NCI-H1417 (cell line): ENCODE measurements at regions not wholly inside any gene's neighbourhood (a gene's known extent, or its start where the extent isn't known, plus 50 kb on each side); places are given as distances from the start of the nearest gene placed in this dataset.

Experiments
- DNase-seq, 3 experiments: peaks; one replicate each; lab custom pipeline; 2025; lab: John Stamatoyannopoulos, UW

- no peak for DNase-seq
Observed at GRCh38 chr21:45338311-45339017, 50.8 kb upstream of the POFUT2 start.

- no peak for DNase-seq
Observed at GRCh38 chr21:45339421-45340402, 52.0 kb upstream of the POFUT2 start.

GRCh38 chr21:45340515-45340914 is 52.8 kb upstream of the POFUT2 start:
- no peak for DNase-seq

DNA sequence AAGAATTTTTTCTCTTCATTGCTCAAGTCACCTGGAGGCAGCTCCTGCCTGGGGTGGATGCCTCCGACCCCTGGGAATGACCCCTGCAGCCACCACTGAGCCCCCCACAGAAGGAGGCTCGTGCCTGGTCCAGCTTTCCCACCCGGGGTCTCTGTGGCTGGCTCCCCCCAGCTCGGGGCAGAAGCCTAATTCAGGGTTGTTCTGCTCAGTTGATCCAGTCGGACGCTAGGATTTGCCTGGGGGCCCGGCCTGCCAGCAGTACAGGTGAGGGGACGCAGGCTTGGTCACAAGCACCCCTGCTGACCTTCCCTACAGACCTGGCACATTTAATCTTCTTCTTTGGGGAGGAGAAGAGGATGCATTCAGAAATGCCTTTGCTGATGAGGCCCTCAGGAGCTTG is 53.6 kb upstream of the POFUT2 start:
- DNase-seq: no peak

DNA sequence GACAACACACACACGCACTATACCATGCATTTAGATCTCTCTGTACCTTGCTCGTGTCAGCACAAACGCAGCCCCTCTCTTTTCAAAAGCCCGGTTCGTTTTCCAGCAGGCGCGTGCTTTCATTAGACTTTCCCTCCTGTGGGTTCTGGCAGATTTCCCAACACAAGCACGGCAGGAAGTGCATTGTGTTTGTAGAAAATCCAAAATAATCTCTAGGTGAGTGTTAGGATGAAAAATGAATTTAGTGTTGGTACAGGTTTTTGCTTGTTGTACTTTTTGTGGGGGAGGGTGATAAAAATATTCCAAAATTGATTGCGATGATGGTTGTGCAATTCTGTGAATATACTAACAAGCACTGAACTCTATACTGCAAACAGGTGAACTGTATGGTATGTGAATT is 54.1 kb upstream of the POFUT2 start:
- DNase-seq: peak in 2 of 3 experiments; percentile 75 to 92

DNA sequence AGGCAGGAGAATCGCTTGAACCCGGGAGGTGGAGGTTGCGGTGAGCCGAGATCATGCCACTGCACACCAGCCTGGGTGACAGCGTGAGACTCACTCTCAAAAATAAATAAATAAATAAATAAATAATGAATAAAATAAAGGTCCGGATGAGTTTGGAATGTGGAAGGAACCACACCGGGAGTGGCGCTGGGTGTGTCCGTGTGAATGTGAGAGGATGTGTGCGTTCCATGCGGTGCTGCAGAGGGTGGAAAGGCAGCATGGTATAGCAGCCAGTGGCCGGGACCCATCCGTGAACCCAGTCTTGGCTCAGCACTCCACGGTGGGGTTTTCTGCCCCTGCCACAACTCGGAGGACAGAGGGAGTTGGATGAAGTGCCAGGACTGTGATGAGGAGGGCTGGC is 56.2 kb upstream of the POFUT2 start:
- DNase-seq: no peak

DNA sequence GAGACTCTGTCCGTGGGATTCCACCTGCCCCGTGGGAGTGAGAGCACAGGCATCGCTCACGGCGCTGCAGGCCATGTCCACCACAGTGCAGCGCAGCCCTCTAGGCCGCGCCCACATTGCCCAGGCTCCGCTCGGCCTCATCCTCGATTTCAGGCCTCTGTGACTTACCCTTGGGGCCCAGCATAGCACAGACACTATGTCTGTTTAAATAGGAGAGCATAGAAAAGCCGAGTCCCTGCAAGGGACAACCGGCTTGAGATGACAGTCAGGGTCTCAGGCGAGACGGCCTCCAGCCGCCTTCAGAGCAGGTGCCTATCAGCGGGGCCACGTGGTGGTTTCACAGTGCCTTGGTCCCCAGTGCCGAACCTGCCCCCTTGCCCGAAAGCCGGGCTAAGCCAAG is 56.9 kb upstream of the POFUT2 start:
- DNase-seq: no peak

DNA sequence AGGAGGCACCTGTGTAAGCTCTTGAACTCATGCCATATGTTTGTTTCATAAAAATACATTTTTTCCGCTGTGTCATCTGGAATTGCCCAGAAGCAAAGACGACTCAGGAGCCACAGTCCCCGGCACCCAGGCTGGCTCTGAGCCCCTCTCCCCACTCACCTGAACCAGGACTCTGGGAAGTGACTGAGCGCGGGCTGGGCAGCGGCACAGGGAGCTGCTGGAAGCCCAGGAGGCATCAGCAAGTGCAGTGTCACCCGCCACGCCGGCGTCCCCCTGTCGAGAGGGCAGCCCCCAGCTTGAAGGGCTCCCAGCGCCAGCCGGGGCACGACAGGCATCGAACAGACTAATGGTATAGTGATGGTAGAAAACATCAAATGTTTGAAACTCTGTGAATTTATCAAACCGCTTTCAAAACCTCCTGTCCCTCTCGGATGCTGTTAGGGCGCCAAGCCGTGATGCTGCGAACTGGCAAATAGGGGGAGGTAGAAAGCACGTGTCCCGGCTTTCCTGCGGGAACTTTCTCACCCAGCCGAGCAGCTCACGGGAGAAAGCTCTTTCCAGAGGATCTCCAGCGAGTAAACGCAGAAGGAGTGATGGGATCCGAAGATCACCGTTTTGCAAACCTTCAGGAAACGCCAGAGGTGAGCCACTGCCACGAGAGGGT is 57.8 kb upstream of the COL18A1 start:
- DNase-seq: peak in 1 of 3 experiments; percentile 33

DNA sequence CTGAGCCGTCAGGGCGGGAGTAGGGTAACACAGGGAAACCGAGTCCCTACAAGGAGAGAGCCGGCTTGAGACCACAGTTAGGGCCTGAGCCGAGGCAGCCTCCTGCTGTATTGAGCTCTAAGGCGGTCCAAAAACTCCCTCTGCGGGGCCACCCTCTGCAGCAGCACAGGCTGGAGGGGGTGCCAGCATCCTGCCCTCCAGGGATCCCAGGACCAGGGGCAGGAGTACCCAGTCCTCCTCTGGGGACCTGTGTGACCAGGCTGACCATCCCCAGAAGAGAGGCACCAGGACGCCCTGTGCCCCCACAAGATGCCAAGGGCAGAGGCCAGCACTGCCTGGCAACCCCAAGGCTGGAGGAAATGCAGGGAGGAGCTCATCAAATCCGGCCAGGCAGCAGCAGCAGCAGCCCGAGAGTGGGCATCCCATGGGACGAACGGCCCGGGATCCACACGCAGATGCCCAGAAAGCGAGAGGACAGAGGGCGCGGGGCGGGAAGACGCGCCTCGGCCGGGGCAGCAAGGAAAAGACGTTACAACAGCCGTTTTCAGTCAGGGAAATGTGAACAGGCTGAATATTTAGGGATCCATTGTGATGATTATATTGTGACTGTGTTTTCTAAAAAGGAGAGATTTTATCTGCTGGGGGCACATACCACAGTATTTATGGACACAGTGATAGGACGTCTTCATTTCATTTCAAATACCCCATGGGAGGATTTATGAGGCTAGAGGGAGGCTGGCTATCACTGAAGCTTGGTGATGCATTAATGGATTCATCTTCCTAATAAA is 57.1 kb upstream of the COL18A1 start:
- no peak for DNase-seq

- DNase-seq: no peak
Observed at GRCh38 chr21:45348591-45349327, 56.2 kb upstream of the COL18A1 start.

DNA sequence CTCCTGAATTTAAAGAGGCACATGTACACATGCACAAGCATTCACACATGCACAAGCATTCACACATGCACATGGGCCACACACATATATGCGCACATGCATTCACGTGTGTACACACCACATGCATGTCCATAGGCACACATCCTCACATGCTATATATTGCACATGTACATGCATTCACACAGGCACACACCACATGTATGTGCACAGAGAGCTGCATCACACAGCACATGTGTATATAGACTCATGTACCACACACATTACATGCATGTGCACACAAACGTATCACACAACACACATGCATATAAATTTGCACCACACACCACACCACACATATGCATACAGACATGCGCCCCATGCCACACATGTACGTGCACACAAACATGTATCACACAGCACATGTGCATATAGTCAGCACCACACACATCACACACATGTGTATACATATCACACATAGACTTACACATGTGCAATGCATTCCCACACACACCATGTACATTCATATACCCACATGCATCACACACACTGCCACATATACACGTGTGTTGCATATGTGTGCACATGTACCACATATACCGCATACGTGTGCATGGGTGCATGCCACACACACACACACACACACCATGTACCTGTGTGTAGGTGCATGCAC is 54.6 kb upstream of the COL18A1 start:
- DNase-seq: no peak

DNA sequence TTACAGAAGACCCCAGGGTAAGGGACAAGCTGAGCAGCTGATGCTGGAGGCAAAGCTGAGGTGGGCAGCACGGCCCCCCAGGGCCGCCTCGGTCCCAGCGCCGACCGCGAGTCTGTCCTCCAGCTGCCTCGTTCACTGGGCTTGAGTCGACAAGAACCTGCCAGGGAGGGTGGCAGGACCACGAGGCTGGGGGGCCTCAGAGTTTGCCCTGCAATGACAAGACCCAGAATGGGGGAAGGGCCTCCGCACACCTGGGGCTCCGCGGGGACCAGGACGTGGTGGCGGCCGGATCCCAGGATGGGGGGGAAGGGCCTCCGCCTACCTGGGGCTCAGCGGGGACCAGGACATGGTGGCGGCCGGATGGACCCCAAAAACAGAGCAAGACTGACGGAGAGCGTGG is 53.9 kb upstream of the COL18A1 start:
- DNase-seq: no peak

DNA sequence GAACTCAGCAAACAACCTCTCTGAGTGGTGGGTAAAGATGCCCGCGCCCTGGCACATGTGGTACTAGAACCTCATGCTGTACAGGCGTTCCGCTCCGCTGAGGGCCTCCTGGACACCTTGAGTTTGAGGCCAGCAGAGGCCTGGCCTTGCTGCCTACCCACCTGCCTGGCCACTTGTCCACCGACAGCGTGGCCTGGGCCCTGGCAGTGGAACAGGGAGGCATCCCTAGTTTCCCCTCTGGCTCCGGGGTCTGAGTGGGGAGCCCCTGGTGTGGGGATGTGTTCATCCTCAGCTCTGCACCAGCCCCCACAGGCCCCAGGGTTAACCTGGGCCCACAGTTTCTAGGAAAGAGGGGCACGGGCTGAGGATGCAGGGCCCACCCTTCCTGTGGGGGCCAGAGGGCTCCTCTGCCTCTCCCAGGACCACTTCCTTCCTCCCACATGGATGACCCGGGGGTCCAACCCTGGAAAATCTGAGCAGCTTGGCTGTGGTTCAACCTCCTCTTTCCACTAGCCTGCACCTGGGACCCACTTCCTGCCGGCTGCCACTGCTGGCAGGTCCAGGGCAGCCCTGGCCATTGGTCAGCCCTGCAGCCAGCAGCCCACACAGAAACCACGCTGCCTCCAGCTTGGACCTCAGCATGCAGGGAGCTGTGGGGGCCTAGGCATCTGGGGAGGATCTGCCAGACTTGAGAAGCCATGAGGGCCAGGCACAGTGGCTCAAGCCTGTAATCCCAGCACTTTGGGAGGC is 53.3 kb upstream of the COL18A1 start:
- DNase-seq: no peak

DNA sequence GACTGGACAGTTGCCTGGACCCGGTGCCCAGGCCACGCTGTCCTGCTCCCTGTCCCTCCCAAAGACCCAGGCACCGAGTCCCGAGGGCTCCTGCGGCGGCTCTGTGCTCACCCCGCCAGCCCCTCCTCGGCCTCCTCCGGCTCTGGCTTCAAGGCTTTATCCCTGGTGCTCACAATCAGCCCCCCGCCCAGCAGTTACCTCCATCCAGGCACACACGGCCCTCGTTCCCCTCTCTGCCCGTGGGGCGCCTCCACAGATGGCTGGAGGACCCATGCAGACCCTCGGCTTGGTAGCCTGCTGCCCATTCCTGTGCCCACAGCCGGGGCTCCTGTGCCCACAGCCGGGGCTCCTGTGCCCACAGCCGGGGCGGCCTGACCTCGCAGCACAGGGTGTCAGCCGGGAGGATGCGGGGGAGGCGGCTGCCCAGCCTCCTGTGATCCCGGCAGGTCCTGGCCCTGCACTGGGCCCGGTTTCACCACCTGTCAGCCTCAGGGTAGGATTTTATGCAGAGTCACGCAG is 52.3 kb upstream of the COL18A1 start:
- no peak for DNase-seq

GRCh38 chr21:45353200-45353599 is 51.8 kb upstream of the COL18A1 start:
- peak in 2 of 3 experiments; percentile 30 to 65 for DNase-seq

DNA sequence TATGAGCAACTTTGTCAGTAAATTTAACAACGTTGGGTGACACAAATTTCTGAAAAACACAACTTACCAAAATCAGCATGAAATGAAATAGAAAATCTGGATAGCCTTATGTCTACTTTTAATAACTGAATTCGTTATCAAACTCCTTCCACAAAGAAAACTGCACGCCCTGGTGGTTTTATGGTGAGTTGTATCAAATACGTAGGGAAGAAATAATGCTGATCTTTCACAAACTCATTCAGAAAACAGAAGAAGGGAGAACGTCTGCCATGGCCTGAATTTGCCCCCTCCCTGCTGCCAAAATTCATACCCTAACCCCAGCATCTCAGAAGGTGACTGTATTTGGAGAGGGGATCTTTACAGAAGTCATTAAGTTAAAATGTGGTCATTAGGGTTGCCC is 50.0 kb upstream of the COL18A1 start:
- DNase-seq: no peak
